ENCODE measurements at regions not wholly inside any gene's neighbourhood (a gene's known extent, or its start where the extent isn't known, plus 50 kb on each side); places are given as distances from the start of the nearest gene placed in this dataset.

DNA sequence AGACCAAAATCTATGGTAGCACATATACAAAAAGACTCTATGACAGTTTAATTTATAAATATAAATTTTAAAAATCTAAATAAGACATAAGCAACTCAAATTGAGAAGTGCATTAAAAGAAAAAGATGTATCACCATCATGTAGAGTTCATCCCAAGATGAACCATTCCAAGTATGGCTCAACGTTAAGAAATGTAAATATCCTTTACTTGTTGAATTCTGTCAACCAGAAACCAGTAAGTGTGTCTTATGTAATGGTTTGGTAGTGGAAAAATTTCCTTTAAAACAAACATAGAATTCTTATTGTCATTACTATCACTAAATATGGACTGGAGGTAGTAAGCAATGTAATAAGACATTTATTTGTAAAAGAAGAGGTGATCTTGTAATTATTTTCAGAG is 87.3 kb downstream of the YIPF5 start:
- DNase-seq = no peak

GRCh38 chr5:144084971-144085370 is 85.5 kb downstream of the YIPF5 start:
- DNase-seq = no peak

GRCh38 chr5:144085381-144085780 is 85.1 kb downstream of the YIPF5 start:
- no peak for DNase-seq

DNA sequence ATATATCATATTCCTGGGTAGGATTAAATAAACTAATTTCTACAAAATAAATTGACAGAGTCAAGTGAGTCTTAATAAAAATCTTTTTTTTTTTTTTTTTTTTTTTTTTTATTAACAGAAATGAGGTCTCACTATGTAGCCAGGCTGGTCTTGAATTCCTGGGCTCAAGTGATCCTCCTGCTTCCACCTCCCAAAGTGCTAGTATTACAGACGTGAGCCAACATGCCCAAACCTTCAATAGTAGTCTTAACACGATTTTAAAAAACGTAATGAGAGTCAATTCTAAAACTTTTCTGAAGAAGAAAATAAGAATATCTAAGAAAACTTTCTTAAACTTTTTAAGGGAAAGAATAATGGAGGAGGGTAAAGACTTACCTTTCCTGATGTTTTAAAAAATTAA is 84.2 kb downstream of the YIPF5 start:
- no peak for DNase-seq

DNA sequence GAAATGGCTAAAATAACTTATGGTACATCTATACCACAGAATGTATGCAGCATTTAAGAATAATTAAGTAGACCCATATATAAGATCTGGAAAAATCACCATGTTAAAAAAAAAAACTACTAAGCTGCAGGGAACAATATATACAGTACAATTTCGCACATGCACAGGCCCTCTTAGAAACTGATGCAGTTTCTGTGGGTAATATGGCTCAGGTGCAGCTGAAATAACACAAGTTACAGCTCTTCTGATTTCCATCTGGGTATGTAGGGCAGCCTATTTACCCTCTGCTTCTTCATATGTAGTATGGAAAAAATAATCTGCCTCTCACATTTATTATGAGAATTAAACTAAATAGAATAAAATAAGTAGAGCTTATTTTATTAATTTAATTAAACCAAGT is 82.9 kb downstream of the YIPF5 start:
- no peak for DNase-seq

GRCh38 chr5:144088206-144089064 is 82.0 kb downstream of the YIPF5 start:
- peak; percentile 5 for DNase-seq

- no peak for DNase-seq
These were observed 80.9 kb downstream of the YIPF5 start for GRCh38 chr5:144089401-144090021.

GRCh38 chr5:144092508-144092907 is 78.0 kb downstream of the YIPF5 start:
- no peak for DNase-seq

GRCh38 chr5:144093400-144093799 is 77.1 kb downstream of the YIPF5 start:
- no peak for DNase-seq

DNA sequence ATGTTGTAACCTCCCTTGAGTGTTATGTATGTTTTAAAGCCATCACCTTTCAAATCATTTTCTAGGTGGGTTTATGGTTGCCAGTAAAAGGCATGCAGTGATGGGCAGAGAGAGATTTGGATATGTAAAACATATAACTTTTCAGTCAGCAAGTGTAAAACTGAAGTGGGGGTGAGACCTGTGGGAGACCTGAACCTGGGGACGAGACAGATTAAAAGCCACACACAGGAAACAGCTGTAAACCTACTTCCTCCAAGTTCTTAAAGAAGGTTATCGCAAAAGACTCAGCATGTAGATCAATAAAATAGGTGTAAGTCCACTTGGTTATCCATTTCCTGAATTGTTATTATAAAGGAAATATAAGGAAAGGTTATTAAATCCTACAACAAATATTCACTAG is 76.6 kb downstream of the YIPF5 start:
- DNase-seq = no peak

- no peak for DNase-seq
These were observed 69.8 kb downstream of the YIPF5 start for GRCh38 chr5:144100702-144101101.

DNA sequence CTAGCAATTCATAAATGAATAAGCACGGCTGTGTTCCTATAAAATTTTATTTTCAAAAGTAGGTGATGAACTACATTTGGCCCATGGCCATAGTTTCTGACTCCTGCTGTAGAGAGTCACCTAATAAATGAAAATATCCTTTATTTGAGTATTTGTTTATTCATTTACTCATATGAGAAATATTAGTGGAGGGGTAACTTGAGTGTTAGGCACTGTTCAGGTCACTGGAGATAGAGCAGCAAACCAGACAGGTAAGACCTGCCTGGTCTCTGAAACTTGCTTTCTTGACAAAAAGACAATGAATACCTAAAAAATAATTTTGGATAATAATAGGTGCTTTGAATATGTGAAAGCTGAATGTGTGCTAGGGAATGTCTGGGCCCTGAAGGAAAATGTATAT is 68.8 kb downstream of the YIPF5 start:
- no peak for DNase-seq

DNA sequence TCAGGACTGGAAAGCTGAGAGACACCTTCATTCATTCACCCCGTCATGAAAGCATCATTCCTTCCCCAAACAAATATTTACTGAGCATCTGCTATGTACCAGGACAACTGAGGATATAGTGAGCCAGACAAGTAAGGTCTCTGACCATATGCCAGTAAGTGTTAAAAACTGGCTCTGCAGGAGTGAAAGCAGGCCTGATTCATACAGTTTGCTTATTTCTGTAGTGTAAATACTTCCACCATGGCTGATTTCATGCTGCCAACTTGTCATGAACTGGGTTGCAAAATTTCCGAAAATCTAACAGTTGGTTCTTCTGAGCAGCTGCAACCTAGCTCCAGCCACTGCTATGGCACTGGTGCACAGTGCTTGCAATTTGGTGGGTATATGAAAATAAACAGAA is 68.1 kb downstream of the YIPF5 start:
- DNase-seq = no peak

DNA sequence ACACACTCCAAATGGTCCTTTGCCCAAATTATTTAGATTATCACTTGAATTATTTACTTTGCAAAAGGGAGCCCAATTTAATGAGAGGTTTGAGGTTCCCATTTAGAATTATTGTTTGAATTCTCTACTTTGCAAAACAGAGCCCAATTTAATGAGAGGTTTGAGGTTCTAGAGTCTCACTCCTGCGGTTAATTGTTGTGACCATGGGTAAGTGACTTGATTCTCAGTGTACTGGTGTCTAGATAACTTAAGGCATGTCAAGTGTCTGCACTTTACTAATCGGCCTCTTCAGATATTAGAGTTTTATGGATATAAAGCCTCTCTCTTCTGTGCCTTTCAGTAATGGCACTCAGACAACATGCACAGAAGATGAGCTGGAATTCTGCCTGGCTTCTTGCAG is 67.5 kb downstream of the YIPF5 start:
- no peak for DNase-seq

- no peak for DNase-seq
These were observed 66.6 kb downstream of the YIPF5 start for GRCh38 chr5:144103611-144104485.

GRCh38 chr5:144105371-144105770 is 65.1 kb downstream of the YIPF5 start:
- no peak for DNase-seq

GRCh38 chr5:144108131-144108530 is 62.3 kb downstream of the YIPF5 start:
- no peak for DNase-seq
